OCI-M1 (cell line): ENCODE measurements at regions not wholly inside any gene's neighbourhood (a gene's known extent, or its start where the extent isn't known, plus 50 kb on each side); places are given as distances from the start of the nearest gene placed in this dataset.
A peak's percentile ranks its signal among the peaks of the same experiment; 100 is the strongest.
"Not testable (repeated sequence)": the region's sequence is repeated elsewhere in the genome, so short reads cannot be mapped to it uniquely, and the experiment has no call there.

ENCODE experiments used
- DNase-seq: peaks from one replicate; lab custom pipeline; 2025; lab: John Stamatoyannopoulos, UW

- no peak for DNase-seq
These were observed 297.4 kb upstream of the SGCG start for GRCh38 chr13:22883262-22883840.

GRCh38 chr13:22883956-22884355, 296.8 kb upstream of the SGCG start:
- no peak for DNase-seq

GRCh38 chr13:22886061-22886460, 294.7 kb upstream of the SGCG start:
- not testable (repeated sequence) for DNase-seq

GRCh38 chr13:22889376-22889775, 291.4 kb upstream of the SGCG start:
- DNase-seq = not testable (repeated sequence)

- DNase-seq = no peak
These were observed 287.6 kb upstream of the SGCG start for GRCh38 chr13:22893204-22893603.

- DNase-seq = no peak
These were observed 287.0 kb upstream of the SGCG start for GRCh38 chr13:22893777-22894176.

GRCh38 chr13:22897571-22898314, 283.0 kb upstream of the SGCG start:
- DNase-seq = no peak

GRCh38 chr13:22900416-22900951, 280.3 kb upstream of the SGCG start:
- DNase-seq = not testable (repeated sequence)

- no peak for DNase-seq
These were observed 277.5 kb upstream of the SGCG start for GRCh38 chr13:22903301-22903700.

- DNase-seq = peak; percentile 76
These were observed 276.9 kb upstream of the SGCG start for GRCh38 chr13:22903925-22904324.

- DNase-seq = peak; percentile 25
These were observed 265.2 kb upstream of the SGCG start for GRCh38 chr13:22915442-22916082.

GRCh38 chr13:22916276-22916675, 264.5 kb upstream of the SGCG start:
- peak; percentile 5 for DNase-seq

GRCh38 chr13:22925881-22926747, 254.7 kb upstream of the SGCG start:
- peak; percentile 80 for DNase-seq

- DNase-seq = no peak
These were observed 253.9 kb upstream of the SGCG start for GRCh38 chr13:22926748-22927400.

- DNase-seq = not testable (repeated sequence)
These were observed 252.9 kb upstream of the SGCG start for GRCh38 chr13:22927845-22928244.

- no peak for DNase-seq
These were observed 251.2 kb upstream of the SGCG start for GRCh38 chr13:22929381-22930126.

- DNase-seq = no peak
These were observed 249.2 kb upstream of the SGCG start for GRCh38 chr13:22931576-22931975.

GRCh38 chr13:22932632-22933412, 248.0 kb upstream of the SGCG start:
- not testable (repeated sequence) for DNase-seq

GRCh38 chr13:22933571-22934181, 247.1 kb upstream of the SGCG start:
- DNase-seq = no peak
